ENCODE measurements at regions not wholly inside any gene's neighbourhood (a gene's known extent, or its start where the extent isn't known, plus 50 kb on each side); places are given as distances from the start of the nearest gene placed in this dataset.

- H3K4me2 ChIP-seq (ENCODE audit: control insufficient read depth, extremely low read depth, insufficient read depth, low read depth, low read length) = no peak overlapping the region
- H3K4me1 ChIP-seq (ENCODE audit: control insufficient read depth, extremely low read depth, insufficient read depth, low read length) = no peaks in the 10 kb centered on the region
- no peak overlapping the region for H3K27ac ChIP-seq (ENCODE audit: control insufficient read depth, insufficient read depth, low read length)
- no peak overlapping the region for H3K4me3 ChIP-seq (ENCODE audit: control insufficient read depth in 2 of 3, extremely low read depth in 1 of 3, insufficient read depth in 2 of 3, low read depth in 1 of 3, low read length in 3 of 3)
- no peaks in the 10 kb centered on the region for H4K20me1 ChIP-seq (ENCODE audit: control insufficient read depth, extremely low read depth, insufficient read depth, low read length)
- H3K9me3 ChIP-seq (ENCODE audit: control insufficient read depth, low read depth, low read length) = no peaks in the 10 kb centered on the region
- TF ChIP-seq, protein P1, sequence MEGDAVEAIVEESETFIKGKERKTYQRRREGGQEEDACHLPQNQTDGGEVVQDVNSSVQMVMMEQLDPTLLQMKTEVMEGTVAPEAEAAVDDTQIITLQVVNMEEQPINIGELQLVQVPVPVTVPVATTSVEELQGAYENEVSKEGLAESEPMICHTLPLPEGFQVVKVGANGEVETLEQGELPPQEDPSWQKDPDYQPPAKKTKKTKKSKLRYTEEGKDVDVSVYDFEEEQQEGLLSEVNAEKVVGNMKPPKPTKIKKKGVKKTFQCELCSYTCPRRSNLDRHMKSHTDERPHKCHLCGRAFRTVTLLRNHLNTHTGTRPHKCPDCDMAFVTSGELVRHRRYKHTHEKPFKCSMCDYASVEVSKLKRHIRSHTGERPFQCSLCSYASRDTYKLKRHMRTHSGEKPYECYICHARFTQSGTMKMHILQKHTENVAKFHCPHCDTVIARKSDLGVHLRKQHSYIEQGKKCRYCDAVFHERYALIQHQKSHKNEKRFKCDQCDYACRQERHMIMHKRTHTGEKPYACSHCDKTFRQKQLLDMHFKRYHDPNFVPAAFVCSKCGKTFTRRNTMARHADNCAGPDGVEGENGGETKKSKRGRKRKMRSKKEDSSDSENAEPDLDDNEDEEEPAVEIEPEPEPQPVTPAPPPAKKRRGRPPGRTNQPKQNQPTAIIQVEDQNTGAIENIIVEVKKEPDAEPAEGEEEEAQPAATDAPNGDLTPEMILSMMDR (optimal IDR thresholded peaks at IDR 0.05 in 1 of 3, IDR thresholded peaks at IDR 0.05 in 1 of 3, conservative IDR thresholded peaks at IDR 0.05 in 1 of 3; ENCODE audit: extremely low read depth in 1 of 3, insufficient read depth in 2 of 3, low read length in 3 of 3) = no peak
- no peak for TF ChIP-seq EZH2 (IDR thresholded peaks at IDR 0.05; ENCODE audit: low read length)
- DNase-seq (ENCODE audit: low read depth, low spot score) = no peak
- H3K9ac ChIP-seq (ENCODE audit: control insufficient read depth, extremely low read depth, insufficient read depth, low read length) = no peak overlapping the region
- no peaks in the 10 kb centered on the region for H3K9me1 ChIP-seq (ENCODE audit: control insufficient read depth, extremely low read depth, insufficient read depth, low read length)
- H3K79me2 ChIP-seq (ENCODE audit: control insufficient read depth, insufficient read depth, low read length) = no peaks in the 10 kb centered on the region
- FAIRE-seq = no peak
- H3K27me3 ChIP-seq (ENCODE audit: control insufficient read depth, extremely low read depth, insufficient read depth, low read length) = no peaks in the 10 kb centered on the region
- H3K36me3 ChIP-seq (ENCODE audit: control insufficient read depth in 2 of 2, extremely low read depth in 1 of 2, insufficient read depth in 2 of 2, low read length in 2 of 2) = no peaks in the 10 kb centered on the region
- H2AFZ ChIP-seq (ENCODE audit: control insufficient read depth, low read length) = no peak overlapping the region
- dilution Hi-C loops (cut with MboI; ENCODE audit: extremely low pct_ligation_motif_present, low sequenced_read_pairs) = no loop called here
These were observed 173.1 kb downstream of the CYLC2 start for GRCh38 chr9:103168254-103168653.

- Histone ChIP-seq H3K4me1 (ENCODE audit: control insufficient read depth, extremely low read depth, insufficient read depth, low read length) (no peaks in the 10 kb centered on the region), H3K27me3 (ENCODE audit: control insufficient read depth, extremely low read depth, insufficient read depth, low read length) (no peaks in the 10 kb centered on the region), H3K27ac (ENCODE audit: control insufficient read depth, insufficient read depth, low read length) (no peak overlapping the region), H3K9me1 (ENCODE audit: control insufficient read depth, extremely low read depth, insufficient read depth, low read length) (no peaks in the 10 kb centered on the region), H3K4me2 (ENCODE audit: control insufficient read depth, extremely low read depth, insufficient read depth, low read depth, low read length) (no peak overlapping the region), H3K4me3 (ENCODE audit: control insufficient read depth in 2 of 3, extremely low read depth in 1 of 3, insufficient read depth in 2 of 3, low read depth in 1 of 3, low read length in 3 of 3) (no peak overlapping the region), H3K36me3 (ENCODE audit: control insufficient read depth in 2 of 2, extremely low read depth in 1 of 2, insufficient read depth in 2 of 2, low read length in 2 of 2) (no peaks in the 10 kb centered on the region), H3K79me2 (ENCODE audit: control insufficient read depth, insufficient read depth, low read length) (no peaks in the 10 kb centered on the region), H4K20me1 (ENCODE audit: control insufficient read depth, extremely low read depth, insufficient read depth, low read length) (no peaks in the 10 kb centered on the region), H3K9me3 (ENCODE audit: control insufficient read depth, low read depth, low read length) (no peaks in the 10 kb centered on the region), H2AFZ (ENCODE audit: control insufficient read depth, low read length) (no peak overlapping the region), H3K9ac (ENCODE audit: control insufficient read depth, extremely low read depth, insufficient read depth, low read length) (no peak overlapping the region)
- no peak for FAIRE-seq
- no peak for DNase-seq (ENCODE audit: low read depth, low spot score)
- no peak for TF ChIP-seq EZH2 (IDR thresholded peaks at IDR 0.05; ENCODE audit: low read length)
- TF ChIP-seq, protein P1 (optimal IDR thresholded peaks at IDR 0.05 in 1 of 3, IDR thresholded peaks at IDR 0.05 in 1 of 3, conservative IDR thresholded peaks at IDR 0.05 in 1 of 3; ENCODE audit: extremely low read depth in 1 of 3, insufficient read depth in 2 of 3, low read length in 3 of 3) = no peak
- dilution Hi-C loops (cut with MboI; ENCODE audit: extremely low pct_ligation_motif_present, low sequenced_read_pairs) = no loop called here
These were observed 174.7 kb downstream of the CYLC2 start for GRCh38 chr9:103169798-103170197.

Measured in keratinocyte (primary cell).